ENCODE measurements at regions not wholly inside any gene's neighbourhood (a gene's known extent, or its start where the extent isn't known, plus 50 kb on each side); places are given as distances from the start of the nearest gene placed in this dataset.

GRCh38 chr10:42883993-42884983, 101.7 kb downstream of the BMS1 start:
- TF ChIP-seq EZH2 (IDR thresholded peaks at IDR 0.05; ENCODE audit: low read length, missing control alignments) (no peak), CTCF (conservative IDR thresholded peaks at IDR 0.05 in 1 of 2, IDR thresholded peaks at IDR 0.05 in 1 of 2; ENCODE audit: low read depth in 1 of 2, low read length in 2 of 2) (no peak)
